ENCODE measurements at regions not wholly inside any gene's neighbourhood (a gene's known extent, or its start where the extent isn't known, plus 50 kb on each side); places are given as distances from the start of the nearest gene placed in this dataset.

DNA sequence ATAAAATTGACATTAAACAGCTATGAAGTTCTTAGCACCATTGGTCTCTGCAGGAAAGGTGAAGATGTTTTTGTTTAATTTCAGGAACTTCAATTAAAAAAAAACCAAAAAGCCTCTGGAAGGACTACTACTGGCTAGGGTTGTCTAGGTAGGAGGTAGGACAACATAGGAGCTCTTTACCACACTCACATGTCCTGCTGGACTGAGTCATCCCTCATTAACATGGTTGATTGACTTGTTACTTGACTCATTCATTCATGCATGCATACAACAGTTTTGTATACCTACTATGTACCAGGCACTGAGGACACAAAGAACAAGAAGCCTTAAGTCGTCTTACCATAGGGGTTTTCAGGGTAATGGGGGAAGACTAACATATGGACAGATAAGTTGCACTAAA, 216.9 kb upstream of the ARHGAP20 start:
- DNase-seq (ENCODE audit: low spot score) (no peak), FAIRE-seq (no peak)

DNA sequence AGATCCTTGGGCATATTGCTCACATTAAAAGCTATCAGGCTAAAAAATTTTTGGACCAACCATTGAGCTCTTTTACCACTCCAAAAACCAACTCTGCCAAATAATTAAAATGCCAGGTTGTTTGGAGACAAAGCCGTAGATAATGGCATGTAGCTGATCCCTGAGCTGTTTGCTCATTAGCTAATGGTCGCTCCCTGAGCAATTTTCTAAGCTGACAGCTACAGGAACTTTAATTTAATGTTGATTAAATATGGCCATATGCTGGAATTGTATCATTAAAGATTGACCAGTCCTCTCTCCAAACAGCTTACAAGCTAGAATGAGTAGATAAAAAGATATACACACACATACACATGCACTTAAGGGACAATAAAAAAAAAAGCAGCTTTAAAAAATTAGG, 216.2 kb upstream of the ARHGAP20 start:
- no peak for FAIRE-seq
- DNase-seq (ENCODE audit: low spot score), result no peak

DNA sequence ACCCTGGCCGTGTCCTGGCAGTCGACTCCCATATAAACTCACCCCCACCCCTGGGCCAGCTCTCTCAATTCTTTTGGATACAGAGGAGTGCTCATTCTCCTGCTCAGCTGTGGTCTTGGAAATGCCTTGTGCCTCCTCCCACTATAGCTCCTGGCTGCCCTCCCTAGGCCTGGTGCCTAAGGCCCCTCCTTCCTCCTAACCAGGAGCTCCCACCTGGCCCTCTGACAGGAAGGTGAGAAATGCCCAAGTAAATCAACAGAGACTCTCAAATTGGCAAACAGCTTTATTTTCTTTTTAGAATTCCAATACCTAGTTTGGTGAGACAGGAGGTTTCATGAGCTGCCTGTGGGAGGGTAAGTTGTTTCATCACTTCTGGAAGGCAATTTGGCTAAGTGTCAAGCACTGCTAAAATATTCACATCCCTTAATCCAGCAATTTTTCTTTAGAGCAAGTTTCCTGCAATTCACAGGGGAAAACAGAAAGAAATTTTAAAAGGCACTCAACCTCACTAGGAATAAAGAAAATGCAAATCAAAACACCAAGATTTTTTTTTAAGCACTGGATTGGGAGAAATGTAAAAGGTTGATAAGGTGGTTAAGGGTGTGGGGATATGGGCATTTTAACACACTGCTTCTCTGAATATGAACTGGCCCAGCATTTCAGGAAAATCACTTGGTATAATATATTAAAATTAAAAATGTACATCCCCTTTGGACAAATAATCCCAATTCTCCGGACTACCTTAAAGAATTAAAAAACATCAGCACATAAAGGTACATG, 209.7 kb upstream of the ARHGAP20 start:
- no peak for FAIRE-seq

DNA sequence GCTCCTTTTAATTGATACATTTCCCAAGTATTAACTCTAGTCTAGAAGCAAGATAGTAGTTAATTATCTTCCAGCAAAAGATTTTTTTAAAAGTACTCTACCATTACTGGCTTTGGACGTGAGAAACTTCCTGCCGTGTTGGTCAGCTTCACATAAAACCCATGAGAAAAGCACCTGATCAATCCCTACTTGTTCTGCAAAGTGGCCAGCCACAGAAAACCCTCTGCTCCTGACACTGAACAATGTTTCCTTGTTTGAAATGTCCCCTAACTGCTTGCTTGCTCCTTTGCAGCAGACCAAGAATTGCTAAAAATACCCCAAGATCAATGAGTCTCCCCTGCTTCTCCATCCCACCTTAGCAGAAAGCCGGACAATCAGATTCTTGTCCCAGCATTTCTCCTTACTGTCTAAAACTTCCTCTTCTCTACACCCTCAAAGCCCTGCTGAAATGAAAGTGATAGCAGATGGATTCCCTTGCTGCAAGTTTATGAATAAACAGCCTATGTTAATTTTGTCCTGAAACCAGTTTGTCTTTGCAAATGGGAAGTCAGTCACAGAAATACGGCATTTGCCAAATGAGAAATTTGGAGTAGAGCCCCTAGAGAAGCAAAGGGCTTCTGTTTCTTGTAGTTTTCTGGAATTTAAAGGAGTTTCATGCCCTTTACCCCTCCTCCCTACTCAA, 207.1 kb upstream of the ARHGAP20 start:
- DNase-seq (ENCODE audit: low spot score) (no peak), FAIRE-seq (no peak)

More for the DNA sequence above, 209.7 kb upstream of the ARHGAP20 start:
- DNase-seq (ENCODE audit: low spot score), result no peak

DNA sequence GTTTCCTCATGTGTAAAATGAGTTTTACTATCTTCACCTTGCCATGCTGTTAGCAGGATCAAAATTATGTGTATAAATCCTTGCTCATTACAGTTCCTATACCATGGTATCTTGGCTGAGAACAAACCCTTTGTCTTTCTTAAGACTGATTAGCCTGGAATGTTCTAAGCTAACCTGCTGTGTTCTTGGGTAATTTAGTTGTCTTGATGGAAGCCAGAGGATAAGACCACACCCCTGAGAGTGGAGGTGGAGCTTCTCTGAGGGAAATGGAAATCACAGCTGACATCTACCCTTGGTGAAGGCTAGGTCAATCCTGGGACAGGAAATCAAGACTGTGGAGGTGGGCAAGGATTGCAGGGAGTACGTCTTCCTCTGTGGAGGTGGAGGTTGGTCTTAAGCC, 206.1 kb upstream of the ARHGAP20 start:
- no peak for DNase-seq (ENCODE audit: low spot score)
- FAIRE-seq, result no peak

DNA sequence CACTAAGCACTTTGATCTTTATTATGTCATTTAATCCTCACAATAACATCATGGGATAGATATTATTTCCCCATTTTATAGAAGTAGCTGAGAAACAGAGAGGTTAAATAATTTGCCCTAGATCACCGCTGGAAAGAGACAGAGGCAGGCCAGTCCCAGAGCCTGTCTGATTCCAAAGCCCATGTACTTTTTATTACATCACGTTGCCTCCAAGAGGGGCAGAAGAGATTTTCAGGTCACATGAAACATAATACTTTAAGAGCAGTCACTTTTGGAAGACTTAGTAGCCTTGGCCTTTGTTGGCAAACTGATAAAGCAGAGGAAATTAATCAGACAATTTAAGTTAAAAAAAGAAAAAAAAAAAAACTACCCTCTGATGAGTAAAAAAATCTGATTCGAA, 200.2 kb upstream of the ARHGAP20 start:
- FAIRE-seq, result no peak
- no peak for DNase-seq (ENCODE audit: low spot score)

DNA sequence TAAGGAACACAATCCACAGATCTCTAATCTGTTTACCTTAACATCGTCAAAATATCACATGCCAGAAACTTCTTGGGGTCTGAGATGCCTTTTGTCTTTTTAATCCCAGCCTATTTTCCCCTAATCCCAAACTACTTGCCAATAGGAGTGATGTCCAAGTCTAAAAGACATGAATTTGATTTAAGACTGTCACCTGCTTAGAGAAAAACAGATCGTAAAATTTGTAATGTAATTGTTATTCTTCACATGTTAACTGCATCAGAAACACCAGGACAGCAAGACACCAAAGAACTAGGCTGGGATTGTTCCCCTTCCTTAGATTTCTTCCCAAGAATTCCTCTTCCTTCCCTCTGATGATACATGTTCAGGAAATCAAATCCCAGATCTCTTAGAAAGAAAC, 198.1 kb upstream of the ARHGAP20 start:
- DNase-seq (ENCODE audit: low spot score) (no peak), FAIRE-seq (no peak)

DNA sequence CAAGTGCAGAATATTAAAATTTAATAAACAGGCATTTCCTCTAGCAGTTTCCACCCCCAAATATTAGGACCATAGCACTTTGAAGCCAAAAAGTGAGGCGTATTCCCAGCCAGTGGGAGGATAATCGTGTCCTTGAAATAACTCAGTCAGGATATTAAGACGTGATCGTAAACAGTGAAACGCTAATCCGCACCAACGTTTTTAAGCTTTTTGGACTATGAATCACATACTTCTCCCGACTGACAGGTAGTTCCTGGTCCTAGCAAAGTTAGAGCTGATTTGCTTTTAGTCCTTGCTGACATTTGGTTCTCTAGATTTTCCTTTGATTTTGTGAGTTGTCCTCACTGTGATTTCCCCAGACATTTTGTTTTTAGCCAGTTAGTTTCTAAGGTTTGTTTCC, 197.1 kb upstream of the ARHGAP20 start:
- DNase-seq (ENCODE audit: low spot score) (no peak), FAIRE-seq (no peak)

DNA sequence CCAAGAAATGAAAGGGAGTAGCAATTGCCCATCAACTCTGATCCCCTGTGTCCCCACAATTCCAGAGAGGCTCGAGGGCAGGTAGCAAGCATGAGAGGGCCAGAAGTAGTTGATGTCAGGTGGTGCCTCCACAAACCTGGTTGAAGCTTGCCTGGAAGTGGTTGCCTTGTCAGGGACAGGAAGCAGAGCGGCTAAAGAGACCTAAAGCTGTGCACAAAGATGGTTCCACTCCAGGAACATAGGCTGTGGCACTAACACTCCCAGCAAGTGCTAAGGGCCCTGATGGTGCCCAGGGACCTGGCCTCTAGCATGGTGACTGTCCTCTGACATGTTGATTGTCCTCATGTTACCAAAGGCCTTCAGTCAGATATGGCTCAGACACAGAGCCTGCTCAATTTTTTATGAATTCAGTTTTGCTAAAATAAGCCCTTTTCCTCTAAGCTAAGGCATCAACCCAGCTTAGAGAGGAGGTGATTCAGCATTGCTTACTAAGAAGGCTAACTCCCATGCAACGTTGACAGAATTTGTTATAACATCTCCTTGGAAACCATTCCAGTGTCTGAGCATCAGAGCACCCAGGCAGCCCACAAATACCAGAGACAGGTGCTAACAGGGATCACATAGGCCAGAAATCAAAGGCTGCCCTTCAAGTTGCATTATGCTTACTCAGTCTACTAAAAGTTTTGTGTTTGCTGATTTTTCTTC, 196.3 kb upstream of the ARHGAP20 start:
- no peak for FAIRE-seq

DNA sequence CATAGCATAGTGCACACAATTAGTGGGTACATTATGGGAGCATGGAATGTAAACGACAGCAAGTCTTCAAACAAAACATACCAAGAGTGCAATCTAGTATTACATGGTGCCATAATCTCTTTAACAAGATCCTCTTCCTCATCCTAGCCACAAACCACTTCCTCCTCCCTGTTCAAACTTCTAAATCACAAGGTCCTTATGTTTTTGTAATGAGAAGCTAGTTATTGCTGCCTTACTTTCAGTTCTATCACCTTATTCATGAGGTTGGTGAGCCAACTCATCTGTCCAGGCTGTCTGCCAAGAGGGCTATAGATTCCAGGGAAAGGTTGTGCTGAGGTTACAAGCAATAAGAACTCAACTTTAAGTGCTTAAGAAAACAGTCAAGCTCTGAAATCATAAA, 195.4 kb upstream of the ARHGAP20 start:
- FAIRE-seq (peak; percentile 82), DNase-seq (ENCODE audit: low spot score) (peak; percentile 77)

More for the DNA sequence above, 196.3 kb upstream of the ARHGAP20 start:
- peak; percentile 52 for DNase-seq (ENCODE audit: low spot score)

DNA sequence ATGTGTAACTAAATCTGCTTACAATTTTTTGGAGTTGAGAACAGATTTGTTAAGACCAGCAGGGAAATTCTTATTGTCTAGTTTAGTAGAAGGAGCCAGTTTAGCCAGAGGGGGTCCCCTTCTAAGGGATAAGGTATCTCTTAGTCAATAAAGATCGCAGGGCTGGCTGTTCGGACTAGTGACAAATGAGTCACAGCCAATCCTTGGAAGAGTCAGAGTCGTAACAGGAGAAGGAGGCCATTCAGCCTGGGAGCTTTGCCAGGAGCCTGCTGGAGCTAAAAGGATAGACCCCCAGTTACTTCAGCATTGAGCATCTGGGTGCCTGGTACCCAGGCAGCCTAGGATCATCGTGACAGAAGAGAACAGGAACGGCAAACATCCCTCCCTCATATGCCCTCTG, 191.6 kb upstream of the ARHGAP20 start:
- DNase-seq (ENCODE audit: low spot score) (no peak), FAIRE-seq (no peak)

DNA sequence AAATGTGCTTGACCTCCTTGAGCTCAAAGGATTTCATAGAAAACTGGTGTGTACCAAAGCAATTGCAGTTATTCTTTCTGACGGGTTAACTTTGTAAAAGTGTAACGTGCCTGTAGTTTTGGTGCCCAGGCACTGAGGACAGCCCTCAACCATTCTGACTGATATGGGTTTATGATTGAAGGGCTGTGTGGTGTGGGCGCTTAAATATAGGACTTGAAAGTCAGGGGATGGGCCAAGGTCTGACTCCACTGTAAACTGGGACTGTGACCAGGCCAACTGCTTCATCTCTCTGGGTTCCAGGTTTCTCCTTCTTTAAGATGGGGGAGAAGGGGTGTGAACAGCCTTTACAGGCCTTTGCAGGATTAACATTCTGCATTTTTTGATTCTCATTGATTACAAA, 191.1 kb upstream of the ARHGAP20 start:
- FAIRE-seq (no peak), DNase-seq (ENCODE audit: low spot score) (no peak)

DNA sequence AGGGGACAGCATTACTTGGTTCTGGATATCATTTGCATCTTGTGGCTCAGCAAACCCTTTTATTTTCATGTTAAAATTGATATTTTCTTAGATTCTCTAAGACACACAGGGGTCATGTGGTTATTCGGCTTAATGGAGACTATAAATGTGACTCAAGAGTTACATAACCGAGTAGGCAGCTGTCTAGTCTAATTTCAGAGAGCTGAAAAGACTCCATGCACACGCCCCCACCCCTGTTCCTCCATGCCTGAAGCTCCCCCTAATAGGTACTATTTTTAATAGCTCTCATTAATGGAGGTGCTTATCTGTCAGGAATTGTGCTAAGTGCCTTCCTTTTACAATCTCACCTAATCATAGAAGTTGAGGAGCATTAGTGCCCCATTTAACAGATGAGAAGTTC, 189.2 kb upstream of the ARHGAP20 start:
- no peak for FAIRE-seq
- DNase-seq (ENCODE audit: low spot score), result no peak

DNA sequence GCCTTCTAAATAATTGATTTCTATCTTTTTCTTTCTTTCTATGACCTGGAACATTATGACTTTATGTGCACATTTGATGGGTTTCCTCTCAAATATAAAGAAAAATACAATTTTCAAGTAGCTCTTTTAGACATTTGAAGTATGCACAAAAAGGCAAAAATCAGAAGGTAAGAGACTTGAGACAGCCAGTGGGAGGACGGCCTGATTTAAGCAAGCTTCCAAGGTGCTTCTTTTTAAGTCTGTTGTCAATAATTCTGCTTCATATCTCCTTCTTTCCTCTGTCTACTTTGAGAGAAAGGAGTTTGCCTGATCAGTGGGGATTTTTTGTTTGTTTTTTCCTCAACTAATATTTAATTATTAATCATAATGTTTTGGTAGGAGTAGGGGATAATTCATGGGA, 188.2 kb upstream of the ARHGAP20 start:
- DNase-seq (ENCODE audit: low spot score) (no peak), FAIRE-seq (no peak)

DNA sequence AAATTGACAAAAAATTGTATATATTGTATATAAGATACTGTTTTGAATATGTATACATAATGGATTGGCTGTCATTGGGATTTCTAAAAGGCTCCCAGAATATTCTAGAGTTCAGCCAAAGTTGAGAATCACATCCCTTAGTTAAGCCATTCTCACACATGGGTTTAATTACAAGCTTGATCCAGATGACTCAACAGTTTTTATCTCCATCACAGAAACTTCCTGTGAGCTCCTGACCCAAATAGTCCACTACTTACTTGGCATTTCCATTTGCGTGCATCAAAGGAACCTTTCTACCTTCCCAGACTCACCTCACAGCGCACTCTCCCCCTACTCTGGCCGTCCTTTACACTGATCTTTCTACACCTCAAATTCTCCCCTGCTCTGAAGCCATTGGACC, 184.8 kb upstream of the ARHGAP20 start:
- DNase-seq (ENCODE audit: low spot score) (no peak), FAIRE-seq (no peak)

DNA sequence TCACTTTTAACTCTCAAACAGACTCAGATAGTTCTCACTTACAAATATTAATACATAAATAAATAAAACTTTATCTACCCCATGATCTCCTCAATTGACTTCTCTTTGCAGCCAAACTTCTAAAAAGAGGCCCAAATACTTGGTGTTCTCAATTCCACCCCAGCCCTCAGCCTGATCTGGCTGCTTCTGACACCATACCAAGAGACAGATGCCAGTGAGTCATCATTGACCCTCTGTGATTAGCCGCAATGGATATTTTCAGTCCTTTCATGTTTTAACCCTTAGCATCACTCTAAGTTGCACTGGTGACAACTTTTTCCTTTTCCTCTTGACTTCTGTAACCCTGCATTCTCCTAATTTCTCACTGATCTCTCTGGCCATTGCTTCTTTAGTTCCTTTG, 184.1 kb upstream of the ARHGAP20 start:
- DNase-seq (ENCODE audit: low spot score) (no peak), FAIRE-seq (no peak)

DNA sequence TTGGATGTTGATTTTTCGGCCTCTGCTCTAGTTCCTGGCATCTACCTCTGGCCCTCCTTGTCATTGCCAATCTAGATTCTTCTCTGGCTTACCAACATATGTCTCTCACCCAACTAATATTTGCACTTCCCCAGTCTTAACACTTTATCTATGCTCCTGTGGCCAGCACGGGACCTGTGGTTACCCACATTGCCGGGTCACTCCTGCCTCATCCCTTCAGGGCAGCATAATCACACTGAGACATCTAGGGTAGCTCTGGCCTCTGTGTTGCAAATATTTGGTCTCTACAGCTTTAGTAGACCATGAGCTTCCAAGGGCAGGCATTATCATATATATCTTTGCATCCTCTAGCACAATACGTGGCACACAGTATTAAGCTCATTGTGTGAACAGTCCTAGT, 182.0 kb upstream of the ARHGAP20 start:
- FAIRE-seq, result no peak

DNA sequence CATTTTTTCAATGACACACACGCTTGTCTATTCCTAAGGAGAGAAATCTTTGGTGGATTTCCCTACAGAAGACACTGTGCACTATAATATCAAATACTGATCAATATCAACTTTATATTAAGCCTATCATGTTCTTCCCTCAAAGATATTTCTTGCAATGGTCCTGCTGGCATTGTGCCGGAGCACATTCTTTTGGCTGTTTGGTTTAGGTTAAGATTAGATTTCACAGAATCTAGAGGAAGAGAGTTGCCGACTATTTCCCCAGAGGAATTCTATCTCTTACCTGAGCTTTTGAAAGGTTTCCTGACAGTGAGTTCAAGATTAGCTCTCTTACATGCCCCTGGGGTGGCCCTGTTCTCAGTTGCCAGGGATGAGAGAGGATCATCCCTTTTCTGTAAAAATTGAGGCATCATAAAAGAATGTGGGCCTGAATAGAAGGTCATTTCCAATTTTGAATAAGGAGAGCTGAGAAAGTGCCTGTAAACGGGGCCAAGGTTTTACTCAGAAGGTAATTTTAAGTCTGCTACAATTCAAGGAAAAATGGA, 180.6 kb upstream of the ARHGAP20 start:
- no peak for FAIRE-seq

More for the DNA sequence above, 182.0 kb upstream of the ARHGAP20 start:
- no peak for DNase-seq (ENCODE audit: low spot score)

DNA sequence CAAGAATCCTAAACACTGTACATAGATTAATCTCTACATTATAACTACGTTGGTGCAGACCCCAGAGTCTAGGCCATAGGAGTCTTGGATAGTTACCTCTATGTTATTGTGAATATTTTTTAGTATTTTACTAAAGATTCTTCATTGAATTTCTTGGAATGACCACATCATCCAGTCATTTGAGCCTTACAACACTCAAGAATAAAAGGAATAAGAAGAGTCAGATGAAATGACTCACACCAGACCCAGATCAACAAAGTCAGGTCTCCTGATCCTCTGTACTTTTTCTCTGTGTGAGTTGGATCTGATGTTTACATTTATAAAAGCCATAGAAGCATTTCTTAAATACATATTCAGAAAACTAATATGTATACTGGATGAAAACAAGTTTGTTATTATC, 179.2 kb upstream of the ARHGAP20 start:
- no peak for DNase-seq (ENCODE audit: low spot score)
- FAIRE-seq, result no peak

More for the DNA sequence above, 180.6 kb upstream of the ARHGAP20 start:
- no peak for DNase-seq (ENCODE audit: low spot score)

DNA sequence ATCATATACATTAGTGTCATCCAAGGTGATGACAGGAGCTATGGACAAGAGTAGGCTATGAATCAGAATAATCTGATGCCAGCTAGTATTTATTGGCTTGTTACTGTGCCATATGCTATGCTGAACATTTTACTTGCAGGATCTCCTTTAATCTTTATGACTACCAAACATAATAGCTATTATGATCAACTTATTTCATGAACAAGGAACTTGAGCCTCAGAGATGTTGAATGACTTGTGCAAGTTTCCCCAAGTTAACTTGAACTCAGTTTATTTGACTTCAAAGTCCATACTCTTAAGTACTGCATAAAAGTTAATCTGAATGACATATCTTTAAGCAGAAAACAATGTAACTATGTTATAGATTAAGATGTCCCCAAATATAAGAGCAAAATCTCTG, 178.8 kb upstream of the ARHGAP20 start:
- FAIRE-seq, result no peak

DNA sequence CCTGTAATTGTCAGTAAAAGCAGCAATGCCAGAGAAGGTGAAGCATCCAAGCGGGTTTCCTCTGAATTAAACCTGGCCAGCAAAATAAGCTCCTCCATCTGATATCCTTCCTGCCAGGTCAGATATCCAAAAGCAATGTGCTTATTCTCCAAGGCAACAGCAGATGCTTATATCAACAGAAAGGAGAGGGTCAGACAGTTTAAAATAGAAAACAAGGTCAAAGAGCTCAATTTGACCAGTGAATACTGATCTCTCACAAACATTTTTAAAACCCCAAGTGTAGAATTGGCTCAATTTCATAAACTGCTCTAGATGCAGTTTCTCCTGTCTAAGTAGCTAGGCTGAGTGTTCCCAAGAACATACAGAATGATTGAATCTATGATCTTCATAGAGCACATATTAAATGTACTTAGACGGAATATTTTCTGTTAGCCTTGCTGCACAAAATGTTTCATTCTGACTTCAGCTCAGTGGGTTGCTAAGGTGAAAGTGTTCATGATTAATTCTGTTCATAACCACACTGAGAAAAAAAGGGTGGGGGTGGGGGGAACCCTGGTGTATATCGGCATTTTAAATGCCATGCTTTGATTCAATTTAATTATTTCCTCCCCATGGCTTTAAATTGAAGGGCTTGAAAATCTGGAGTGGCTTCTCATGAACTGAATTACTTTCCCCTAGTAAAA, 174.2 kb upstream of the ARHGAP20 start:
- no peak for DNase-seq (ENCODE audit: low spot score)
- no peak for FAIRE-seq

More for the DNA sequence above, 178.8 kb upstream of the ARHGAP20 start:
- no peak for DNase-seq (ENCODE audit: low spot score)

All from RCC 7860 (cell line).